NCI-H345 treated with DMSO at 0.1 percent for 48 hours (cell line): ENCODE measurements at regions not wholly inside any gene's neighbourhood (a gene's known extent, or its start where the extent isn't known, plus 50 kb on each side); places are given as distances from the start of the nearest gene placed in this dataset.
"Not testable (repeated sequence)": the region's sequence is repeated elsewhere in the genome, so short reads cannot be mapped to it uniquely, and the experiment has no call there.

Source experiments
- DNase-seq: peaks from one replicate; lab custom pipeline; 2025; ENCODE audit not compliant: unreplicated experiment; lab: John Stamatoyannopoulos, UW

DNA sequence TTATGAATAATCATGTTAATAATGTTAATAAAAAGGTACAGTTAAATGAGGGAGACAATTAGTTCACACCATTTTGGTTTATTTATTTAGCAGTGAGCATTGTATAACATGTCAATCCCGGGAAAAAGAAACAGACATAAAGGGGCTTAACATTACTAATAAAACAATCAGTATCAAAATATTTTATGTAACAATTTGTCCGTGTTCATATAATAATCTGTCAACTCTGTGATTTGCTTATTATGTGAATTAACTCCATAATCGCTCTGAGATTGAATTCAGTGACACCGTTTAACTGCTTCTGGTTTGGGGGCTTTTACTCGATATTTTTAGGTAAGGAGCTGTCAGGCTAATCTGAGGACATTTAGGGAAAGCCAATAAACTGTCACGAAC, 95.8 kb upstream of the HMGA2 start:
- no peak for DNase-seq

DNA sequence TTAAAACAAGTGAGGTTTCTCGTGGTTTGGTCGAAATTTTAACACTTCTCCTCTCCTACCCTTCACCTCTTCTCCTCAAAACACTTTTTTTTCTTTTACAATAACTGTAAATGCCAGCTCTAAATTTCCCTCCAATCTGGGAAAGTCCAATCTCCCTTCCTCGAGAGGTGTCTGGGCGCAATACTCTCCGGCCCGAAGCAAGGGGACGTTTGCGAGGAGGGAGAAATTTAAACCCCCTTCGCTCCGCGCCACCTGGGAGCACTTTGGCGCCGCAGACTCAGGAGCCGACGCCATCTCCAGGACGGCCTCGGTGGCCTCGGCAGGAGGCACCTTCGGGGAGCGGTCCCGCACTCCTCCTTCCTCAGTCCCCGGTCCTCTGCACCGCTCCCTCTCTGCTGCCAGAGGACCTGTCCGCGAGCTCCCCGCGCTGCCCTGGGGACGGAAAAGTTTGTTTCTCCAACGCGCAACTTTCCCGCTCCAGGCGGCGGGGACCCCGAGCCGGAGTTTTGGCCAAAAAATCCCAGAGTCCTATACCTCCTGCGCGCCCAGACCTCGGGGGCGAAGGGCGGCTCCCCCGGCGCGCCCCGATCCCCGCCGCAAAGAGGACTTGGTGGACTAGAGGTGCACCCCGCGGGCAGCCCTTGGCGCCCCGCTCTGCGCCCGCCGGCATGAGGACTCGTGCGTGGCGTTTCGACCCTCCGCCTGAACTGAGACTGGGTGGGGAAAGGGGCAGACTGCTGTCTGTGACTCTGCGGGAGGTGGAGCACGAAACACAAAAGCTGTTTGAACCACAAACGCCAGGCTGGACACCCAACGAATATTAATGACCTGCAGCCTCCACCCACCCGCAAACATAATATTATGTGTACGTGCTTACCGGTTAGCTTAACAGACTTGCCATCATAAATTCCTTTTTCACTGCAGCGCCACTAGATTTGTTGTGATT, 95.2 kb upstream of the HMGA2 start:
- DNase-seq: no peak

DNA sequence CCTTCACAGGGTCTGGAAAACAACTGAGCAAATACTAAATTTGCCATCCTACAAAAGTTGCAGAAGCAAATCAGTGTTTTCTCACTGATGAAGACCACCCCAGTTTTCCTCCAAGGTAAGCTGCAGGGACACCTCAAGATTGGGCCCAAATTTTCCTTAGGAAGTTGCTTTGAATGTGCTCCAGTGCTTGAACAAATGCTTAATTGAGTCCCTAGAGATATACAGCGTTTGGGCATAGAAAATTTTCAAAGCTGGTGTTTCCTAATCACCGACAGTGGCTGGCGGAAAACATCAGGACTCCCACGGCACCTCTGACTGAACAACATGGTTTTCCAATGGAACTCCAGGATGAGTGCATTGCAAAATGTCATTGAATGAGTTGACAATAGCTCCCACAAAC, 92.5 kb upstream of the HMGA2 start:
- DNase-seq: no peak

DNA sequence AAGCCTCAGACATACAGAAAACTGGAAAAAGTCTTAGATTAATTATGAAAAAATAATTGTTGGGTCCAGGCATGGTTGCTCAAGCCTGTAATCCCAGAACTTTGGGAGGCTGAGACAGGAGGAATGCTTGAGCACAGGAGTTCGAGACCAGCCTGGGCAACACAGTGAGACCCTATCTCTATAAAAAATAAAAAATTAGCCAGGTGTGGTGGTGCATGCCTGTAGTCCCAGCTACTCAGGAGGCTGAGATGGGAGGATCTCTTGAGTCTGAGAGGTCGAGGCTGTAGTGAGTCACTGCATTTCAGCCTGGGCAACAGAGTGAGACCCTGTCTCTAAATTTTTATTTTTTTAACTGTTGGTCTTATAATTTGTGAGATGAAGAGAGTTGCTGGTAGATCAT, 90.6 kb upstream of the HMGA2 start:
- DNase-seq: not testable (repeated sequence)

DNA sequence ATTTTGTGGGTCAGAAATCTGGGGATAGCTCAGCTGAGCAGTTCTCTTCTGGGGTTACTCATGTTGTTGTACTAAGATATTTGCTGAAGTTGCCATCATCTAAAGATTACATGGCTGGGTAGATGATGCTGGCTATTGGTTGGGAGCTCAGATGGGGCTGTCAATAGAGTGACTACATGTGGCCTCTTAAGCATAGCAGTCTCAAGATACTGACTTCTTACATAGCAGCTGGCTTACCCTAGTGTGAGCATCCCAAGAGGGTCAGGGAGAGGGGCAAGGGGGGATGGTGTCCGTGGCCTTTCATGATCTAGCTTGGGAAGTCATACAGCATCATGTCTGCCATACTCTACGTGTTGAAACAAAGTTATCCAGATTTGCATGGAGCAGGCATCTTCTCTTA, 90.1 kb upstream of the HMGA2 start:
- no peak for DNase-seq

DNA sequence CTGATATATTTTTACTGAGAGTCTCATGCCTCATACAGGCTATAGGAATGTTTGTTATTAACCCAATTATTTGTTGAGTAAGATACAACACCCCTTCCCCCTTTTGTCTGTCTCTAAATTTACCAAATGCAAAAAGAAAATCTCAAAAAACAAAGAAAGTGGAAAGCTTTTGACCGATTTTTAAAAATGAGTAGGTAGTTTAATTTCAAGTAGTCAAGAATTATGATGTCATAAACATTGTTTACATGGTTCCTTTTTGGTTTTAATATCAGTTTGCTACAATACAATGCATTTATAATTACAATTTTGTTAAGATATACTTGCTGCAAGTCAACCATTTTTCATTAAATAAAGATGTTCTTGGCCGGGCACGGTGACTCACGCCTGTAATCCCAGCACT, 84.7 kb upstream of the HMGA2 start:
- no peak for DNase-seq

DNA sequence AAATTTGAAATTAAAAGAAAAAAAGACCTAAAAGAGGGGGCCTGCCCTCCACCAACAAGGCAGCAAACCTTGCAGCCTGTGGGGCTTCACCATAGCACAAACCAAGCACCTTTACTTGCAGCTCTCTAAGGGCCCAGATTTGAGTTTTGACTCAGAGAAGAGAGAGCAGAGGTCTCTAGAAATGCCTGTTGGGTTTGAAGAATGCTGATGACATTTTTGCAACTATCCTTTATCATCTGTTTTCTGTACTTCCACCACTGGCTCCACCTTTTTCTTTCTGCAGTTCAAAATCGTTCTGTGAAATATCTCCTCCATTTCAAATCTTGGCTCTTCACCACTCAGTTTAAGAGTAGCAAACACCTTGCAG, 83.8 kb upstream of the HMGA2 start:
- DNase-seq: no peak

DNA sequence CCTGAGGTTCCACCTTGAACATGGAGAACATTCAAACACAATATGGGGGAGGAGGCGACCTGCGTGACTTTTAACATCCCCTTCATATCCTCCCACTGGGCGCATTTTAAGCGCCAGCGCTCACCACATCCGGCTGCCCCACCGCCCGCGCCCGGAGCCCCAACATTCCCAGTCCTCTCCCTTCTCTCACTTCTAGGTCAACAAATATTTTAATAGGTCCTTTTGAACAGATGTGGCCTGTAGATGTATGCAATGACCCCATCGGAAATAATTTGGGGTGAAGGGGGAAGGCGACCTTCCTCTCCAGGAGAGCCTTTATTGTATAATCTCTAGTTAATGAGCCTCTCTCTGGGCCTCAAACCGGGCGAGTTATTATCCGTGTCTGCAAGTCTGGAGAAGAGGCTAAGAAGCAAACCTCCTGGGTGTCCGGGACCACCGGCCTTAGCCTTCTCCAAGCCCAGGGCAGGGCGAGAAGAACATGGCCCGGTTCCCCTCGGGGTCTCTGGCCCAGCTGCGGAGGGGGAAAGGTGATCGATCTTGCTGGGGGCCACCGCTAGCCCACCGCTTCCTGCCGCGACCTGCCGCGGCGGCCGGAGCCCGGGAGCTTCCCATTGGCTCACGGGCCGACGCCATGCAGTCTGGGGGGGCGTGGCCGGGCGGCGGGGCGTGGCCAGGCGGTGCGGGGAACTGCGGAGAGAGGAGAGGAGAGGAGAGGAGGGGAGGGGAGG, 83.2 kb upstream of the HMGA2 start:
- DNase-seq: no peak

DNA sequence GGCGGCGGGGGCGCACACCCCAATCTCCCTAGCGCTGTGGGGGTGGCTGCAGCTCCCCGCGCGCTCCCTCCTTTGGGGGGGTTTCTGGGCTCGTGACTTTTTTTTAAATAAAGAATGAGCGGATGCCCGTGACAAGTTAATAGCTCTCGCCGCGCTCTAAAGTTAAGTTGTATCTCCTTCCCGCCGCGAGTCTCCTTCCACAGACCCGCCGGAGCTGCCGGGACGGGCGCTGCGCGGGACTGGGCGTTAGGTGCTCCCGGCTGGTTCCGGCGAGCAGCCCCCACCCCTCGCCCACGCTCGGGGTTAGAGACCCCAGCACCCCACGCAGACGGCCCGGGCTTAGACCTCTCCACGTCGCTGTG, 82.6 kb upstream of the HMGA2 start:
- DNase-seq: no peak

DNA sequence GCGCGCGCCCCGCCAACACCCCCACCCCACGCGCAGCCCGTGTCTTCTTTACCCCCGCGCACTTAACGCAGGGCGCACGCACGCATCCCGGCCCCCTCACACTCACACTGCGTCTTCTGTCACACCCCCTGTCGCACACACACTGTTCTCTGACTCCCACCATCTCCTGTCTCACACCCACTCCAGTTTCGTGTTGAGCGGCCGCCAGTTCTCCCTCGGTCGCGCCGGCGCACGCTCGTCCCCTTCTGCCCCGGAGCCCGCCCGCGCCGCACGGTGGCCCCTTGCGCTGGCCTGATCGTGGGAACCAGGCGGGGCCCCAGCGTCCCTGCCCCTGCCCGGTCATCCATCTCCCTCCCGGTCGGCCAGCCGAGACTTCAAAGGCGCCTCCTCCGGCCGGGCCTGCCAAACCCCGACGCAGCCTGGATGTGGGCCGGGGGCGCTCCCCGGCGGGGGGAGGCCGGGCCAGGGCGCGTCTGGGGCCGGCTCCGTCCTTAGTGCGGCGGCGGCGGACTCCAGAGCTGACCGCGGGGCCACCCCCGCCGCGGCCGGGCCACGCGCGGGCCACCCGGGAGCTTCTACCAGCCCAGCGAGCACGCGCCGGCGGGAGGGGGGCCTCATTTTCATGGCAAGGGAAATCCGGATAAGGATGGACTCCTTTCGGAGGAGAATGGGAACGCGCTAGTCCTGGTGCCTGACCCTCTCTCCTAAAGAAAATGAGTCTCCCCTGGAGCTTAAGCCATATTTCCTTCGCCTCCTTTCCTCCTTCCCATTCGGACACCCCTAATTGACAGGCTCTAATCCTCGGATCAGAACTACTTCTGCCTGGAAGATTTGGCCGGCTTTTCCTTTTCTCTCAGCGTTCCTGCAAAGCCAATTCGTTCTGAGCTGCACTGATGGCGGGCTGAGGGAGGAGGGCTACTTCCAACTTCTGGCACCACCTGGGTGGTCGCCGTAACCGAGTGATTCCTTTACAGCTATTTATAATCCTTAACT, 82.0 kb upstream of the HMGA2 start:
- DNase-seq: no peak

DNA sequence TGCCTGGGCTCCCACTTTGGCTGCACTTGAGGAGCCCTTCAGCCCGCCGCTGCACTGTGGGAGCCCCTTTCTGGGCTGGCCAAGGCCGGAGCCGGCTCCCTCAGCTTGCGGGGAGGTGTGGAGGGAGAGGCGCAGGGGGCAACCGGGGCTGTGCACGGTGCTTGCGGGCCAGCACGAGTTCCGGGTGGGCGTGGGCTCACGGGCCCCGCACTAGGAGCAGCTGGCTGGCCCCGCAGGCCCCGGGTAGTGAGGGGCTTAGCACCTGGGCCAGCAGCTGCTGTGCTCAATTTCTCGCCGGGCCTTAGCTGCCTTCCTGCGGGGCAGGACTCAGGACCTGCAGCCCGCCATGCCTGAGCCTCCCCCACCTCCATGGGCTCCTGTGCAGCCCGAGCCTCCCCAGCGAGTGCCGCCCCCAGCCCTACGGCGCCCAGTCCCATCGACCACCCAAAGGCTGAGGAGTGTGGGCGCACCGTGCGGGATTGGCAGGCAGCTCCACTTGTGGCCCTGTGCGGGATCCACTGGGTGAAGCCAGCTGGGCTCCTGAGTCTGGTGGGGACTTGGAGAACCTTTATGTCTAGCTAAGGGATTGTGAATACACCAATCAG, 79.9 kb upstream of the HMGA2 start:
- not testable (repeated sequence) for DNase-seq

DNA sequence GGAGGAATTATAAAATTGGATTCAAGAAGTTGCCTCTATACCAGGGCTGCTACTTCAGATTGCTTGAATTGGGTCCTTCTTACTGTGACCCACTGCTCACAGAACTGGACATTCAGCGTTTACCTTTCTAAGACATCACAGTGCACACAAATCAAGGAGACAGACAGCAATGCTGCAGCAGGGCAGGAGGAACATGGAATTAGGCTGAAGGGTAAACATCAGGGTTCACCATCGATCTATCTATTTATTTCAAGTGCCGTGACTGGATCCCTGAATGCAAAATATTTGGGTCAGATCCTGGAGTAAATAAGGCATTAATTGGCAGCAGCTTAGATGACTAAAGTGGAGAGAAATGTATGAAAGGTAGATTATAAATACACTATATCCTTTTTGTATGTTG, 76.9 kb upstream of the HMGA2 start:
- DNase-seq: no peak

DNA sequence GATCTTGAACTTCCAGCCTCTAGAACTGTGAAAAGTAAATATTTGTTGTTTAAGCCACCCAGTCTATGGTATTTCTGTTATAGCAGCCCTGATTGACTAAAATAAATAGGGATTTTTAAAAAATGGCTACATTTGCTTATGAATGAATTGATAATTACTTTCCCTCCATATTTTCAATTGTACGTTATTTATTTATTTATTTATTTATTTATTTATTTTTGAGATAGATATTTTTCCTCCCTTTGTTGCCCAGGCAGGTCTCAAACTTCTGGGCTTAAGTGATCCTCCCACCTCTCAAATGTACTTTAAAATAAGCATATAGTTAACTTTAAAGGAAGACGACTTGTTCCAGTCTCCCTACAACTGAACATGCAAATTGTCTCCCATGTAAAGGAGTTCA, 76.0 kb upstream of the HMGA2 start:
- no peak for DNase-seq

GRCh38 chr12:65754290-65754689, 70.0 kb upstream of the HMGA2 start:
- no peak for DNase-seq

DNA sequence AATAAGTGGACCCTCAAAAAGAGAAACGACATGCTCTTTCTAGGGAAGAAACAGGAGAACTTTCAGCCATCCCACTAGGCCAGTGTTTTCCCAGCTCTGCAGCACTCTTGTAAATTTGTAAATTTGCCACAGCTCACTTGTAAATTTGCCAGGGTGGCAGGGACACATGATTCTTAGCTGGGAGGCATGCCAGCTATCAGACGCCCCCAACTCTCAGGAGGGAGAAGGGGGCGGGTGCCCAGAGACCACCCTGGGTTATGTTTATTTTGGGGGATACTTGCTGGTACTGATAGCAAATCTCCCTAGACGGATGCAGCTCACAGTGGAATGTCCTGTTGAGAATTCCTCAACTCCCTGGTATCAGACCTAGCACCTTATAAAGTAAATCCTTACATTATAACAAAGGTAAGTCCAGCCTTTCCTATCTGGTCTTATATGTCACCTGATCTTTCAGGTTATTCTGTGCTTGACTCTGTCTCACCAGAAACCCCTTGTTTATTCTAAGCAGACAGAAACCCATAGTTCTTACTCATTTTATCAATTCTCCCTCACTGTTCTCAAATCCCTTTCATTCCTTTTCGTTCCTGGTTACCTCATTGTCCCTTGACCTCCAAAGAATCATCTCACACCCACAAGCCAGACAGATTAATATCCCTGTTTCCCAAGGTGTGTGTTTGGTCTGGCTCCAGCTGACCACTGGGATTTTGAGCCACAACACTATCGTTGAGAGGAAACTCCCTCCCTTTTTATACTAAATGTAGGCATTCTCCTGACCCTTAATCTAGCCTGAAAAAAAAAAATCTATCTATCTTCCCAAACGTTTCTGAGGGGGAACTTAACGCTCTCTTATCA, 69.3 kb upstream of the HMGA2 start:
- no peak for DNase-seq

DNA sequence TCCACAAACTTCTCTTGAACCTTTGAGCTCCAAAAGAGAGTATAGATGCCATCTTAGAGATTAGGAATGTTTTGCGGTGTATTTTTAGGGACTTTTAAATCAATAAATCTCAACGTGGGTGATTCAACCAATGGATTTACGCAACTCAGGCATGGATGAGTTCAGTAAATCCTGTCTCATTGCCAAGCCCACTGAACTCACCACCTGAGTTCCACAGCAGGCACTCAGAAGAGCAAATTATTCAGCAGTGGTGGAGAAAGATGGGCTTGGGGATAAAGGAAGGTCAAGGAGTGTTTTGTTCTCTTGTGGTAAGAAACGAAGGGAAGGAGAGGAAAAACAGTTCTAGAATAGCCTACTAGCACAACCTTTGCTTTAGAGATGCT, 68.7 kb upstream of the HMGA2 start:
- DNase-seq: no peak

DNA sequence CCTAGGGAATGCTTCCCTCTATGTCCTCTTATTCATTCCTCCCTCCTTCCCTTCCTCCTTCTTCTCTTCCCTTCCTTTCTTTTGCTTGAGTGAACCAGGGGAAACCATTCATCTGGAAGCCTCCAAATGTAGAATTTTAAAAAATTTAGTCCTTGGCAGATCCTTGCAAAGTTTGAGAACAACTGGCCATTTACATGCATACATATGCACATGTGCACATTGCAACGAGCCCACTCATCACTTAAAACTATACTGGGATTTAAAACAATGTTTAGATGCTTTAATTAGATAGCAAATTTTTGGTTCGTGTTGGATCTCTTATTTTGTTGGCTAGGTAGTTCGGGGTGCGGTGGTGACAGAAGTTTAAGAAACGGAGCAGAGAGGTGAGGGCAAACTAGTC, 68.0 kb upstream of the HMGA2 start:
- no peak for DNase-seq

DNA sequence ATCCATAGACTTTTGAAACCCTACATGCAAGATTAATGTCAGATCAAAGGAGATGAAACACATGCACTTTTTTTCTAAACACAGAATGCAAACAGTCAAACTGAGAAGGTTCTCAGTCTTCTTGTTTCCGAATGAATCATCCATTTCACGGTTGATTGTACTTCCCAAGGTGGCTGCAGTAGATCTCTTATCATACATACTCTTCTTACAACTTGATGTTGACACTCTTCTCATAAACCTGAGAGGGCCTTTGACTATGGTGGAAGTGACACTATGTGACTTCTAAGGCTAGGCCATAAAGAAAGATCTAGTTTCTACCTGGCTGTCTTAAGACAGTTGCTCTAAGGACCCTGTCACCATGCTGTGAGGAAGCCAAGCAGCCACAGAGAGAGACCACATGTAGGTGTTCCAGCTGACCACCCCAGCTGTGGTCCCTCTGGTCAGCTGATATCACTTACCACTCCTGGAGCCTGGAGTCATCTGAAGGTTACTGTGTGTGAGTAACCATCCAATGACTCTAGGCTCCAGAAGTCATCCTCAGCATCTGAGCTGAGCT, 67.2 kb upstream of the HMGA2 start:
- DNase-seq: no peak

GRCh38 chr12:65758401-65758800, 65.9 kb upstream of the HMGA2 start:
- DNase-seq: no peak

DNA sequence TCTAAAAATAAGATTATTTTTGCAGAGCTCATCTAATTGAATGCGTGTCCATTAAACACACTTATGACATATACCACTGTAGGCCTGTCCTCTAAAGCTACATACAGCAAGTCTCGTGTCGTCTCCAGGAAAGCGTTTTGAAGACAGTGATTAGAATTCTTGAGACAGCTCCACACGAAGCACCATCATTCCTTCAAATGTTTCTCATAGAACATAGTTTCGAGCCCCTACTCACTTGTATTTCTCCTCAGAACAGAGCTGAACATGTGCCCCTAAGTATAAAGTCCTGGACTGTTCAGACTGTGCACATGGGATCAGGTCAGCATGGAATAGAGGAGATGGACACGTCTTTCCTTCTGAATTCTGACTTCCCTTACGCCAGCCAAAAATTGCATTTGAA, 64.5 kb upstream of the HMGA2 start:
- no peak for DNase-seq
